ENCODE measurements at regions not wholly inside any gene's neighbourhood (a gene's known extent, or its start where the extent isn't known, plus 50 kb on each side); places are given as distances from the start of the nearest gene placed in this dataset.

- ATAC-seq = no peak
- TF ChIP-seq PATZ1 (CRISPR knock-in tag; IDR thresholded peaks at IDR 0.05; ENCODE audit: borderline replicate concordance) (no peak), CREB5 (CRISPR knock-in tag; IDR thresholded peaks at IDR 0.05; ENCODE audit: low read depth) (no peak), POU6F1 (CRISPR knock-in tag; IDR thresholded peaks at IDR 0.05; ENCODE audit: borderline replicate concordance, low read depth) (no peak), GLIS3 (CRISPR knock-in tag; IDR thresholded peaks at IDR 0.05) (no peak), ESRRG (CRISPR knock-in tag; IDR thresholded peaks at IDR 0.05) (no peak), ZC3H10 (CRISPR knock-in tag; IDR thresholded peaks at IDR 0.05) (no peak), ZNF8 (CRISPR knock-in tag; IDR thresholded peaks at IDR 0.05) (no peak), PPARA (CRISPR knock-in tag; IDR thresholded peaks at IDR 0.05; ENCODE audit: borderline replicate concordance) (no peak), ZNF565 (CRISPR knock-in tag; conservative IDR thresholded peaks at IDR 0.05; ENCODE audit: low read depth) (no peak)
These were observed 84.4 kb downstream of the FSCB start for GRCh38 chr14:44422699-44423098.

GRCh38 chr14:44420226-44420625 lies 86.9 kb downstream of the FSCB start:
- no peak for ATAC-seq
- no peak for TF ChIP-seq TCF4 (CRISPR knock-in tag; IDR thresholded peaks at IDR 0.05; ENCODE audit: borderline replicate concordance)
- no peak for TF ChIP-seq ZNF8 (CRISPR knock-in tag; IDR thresholded peaks at IDR 0.05)
- TF ChIP-seq PATZ1 (CRISPR knock-in tag; IDR thresholded peaks at IDR 0.05; ENCODE audit: borderline replicate concordance) = no peak

- TF ChIP-seq ZNF565 (CRISPR knock-in tag; conservative IDR thresholded peaks at IDR 0.05; ENCODE audit: low read depth) (no peak), TCF4 (CRISPR knock-in tag; IDR thresholded peaks at IDR 0.05; ENCODE audit: borderline replicate concordance) (no peak), CREB5 (CRISPR knock-in tag; IDR thresholded peaks at IDR 0.05; ENCODE audit: low read depth) (no peak), PPARA (CRISPR knock-in tag; IDR thresholded peaks at IDR 0.05; ENCODE audit: borderline replicate concordance) (no peak), ESRRG (CRISPR knock-in tag; IDR thresholded peaks at IDR 0.05) (no peak), CSDC2 (CRISPR knock-in tag; IDR thresholded peaks at IDR 0.05) (no peak), POU6F1 (CRISPR knock-in tag; IDR thresholded peaks at IDR 0.05; ENCODE audit: borderline replicate concordance, low read depth) (no peak), ZNF70 (CRISPR knock-in tag; IDR thresholded peaks at IDR 0.05) (no peak), SNAI2 (CRISPR knock-in tag; IDR thresholded peaks at IDR 0.05) (no peak), ZC3H10 (CRISPR knock-in tag; IDR thresholded peaks at IDR 0.05) (no peak), OSR1 (CRISPR knock-in tag; IDR thresholded peaks at IDR 0.05) (no peak), ARNTL (CRISPR knock-in tag; IDR thresholded peaks at IDR 0.05; ENCODE audit: borderline replicate concordance, low read depth) (no peak), PATZ1 (CRISPR knock-in tag; IDR thresholded peaks at IDR 0.05; ENCODE audit: borderline replicate concordance) (no peak), CSRNP3 (CRISPR knock-in tag; IDR thresholded peaks at IDR 0.05) (no peak)
- ATAC-seq = no peak
These were observed 88.2 kb downstream of the FSCB start for GRCh38 chr14:44418856-44419255.
